ENCODE measurements at regions not wholly inside any gene's neighbourhood (a gene's known extent, or its start where the extent isn't known, plus 50 kb on each side); places are given as distances from the start of the nearest gene placed in this dataset.

- DNase-seq (ENCODE audit: low spot score), result no peak
- H3K36me3 ChIP-seq (replicated peaks in 1 of 2; ENCODE audit: control insufficient read depth in 1 of 2, insufficient read depth in 2 of 2, low read length in 2 of 2), result no peaks in the 10 kb centered on the region
- intact Hi-C loops (cut with micrococcal nuclease; ENCODE audit: unreplicated experiment) (loop anchor here (5.0 kb wide), 2 partner anchors 616 to 1174 kb away; no protein-coding TSS in a partner anchor), in situ Hi-C loops (cut with HindIII; ENCODE audit: extremely low pct_ligation_motif_present, low pct_unique_long_range_greater_than_20kb) (loop anchor here (5.0 to 25.0 kb wide), 2 partner anchors 619 to 1174 kb away; no protein-coding TSS in a partner anchor)
- H3K9me3 ChIP-seq (ENCODE audit: low read length), result no peaks in the 10 kb centered on the region
- BruUV-seq (replicated peaks), result no TSS peak
- no peak for FAIRE-seq
- no peak overlapping the region for H3K27ac ChIP-seq (ENCODE audit: extremely low read length, insufficient read depth, low read length)
- no peaks in the 10 kb centered on the region for H4K20me1 ChIP-seq (ENCODE audit: insufficient read depth, low read length)
- no peak overlapping the region for H3K4me2 ChIP-seq (ENCODE audit: low read depth, low read length)
- ATAC-seq, result no peak
- no peak overlapping the region for H3K9ac ChIP-seq (ENCODE audit: insufficient read depth, low read depth, low read length)
- no peaks in the 10 kb centered on the region for H3K79me2 ChIP-seq (ENCODE audit: insufficient read depth, low read length)
- 29% methylated on average over 6 of the region's 6 CpGs for whole genome bisulfite sequencing (ENCODE audit: low lambda C conversion rate)
- TF ChIP-seq LRRFIP1 (CRISPR knock-in tag; conservative IDR thresholded peaks at IDR 0.05) (no peak), ZNF570 (CRISPR knock-in tag; IDR thresholded peaks at IDR 0.05; ENCODE audit: borderline replicate concordance) (no peak), TBX3 (IDR thresholded peaks at IDR 0.05; ENCODE audit: borderline replicate concordance) (no peak), ZNF768 (CRISPR knock-in tag; IDR thresholded peaks at IDR 0.05) (no peak), ZNF24 (IDR thresholded peaks at IDR 0.05) (no peak), TGIF2 (CRISPR knock-in tag; IDR thresholded peaks at IDR 0.05) (no peak), FOXO1 (CRISPR knock-in tag; IDR thresholded peaks at IDR 0.05) (no peak), WIZ (CRISPR knock-in tag; IDR thresholded peaks at IDR 0.05) (no peak), REL (CRISPR knock-in tag; conservative IDR thresholded peaks at IDR 0.05) (no peak), MXD4 (CRISPR knock-in tag; IDR thresholded peaks at IDR 0.05) (no peak), NBN (conservative IDR thresholded peaks at IDR 0.05) (no peak), ZNF703 (CRISPR knock-in tag; IDR thresholded peaks at IDR 0.05; ENCODE audit: borderline replicate concordance) (no peak), NKX3-1 (CRISPR knock-in tag; IDR thresholded peaks at IDR 0.05) (no peak), HHEX (CRISPR knock-in tag; IDR thresholded peaks at IDR 0.05) (no peak), U2AF2 (IDR thresholded peaks at IDR 0.05; ENCODE audit: low read depth, low read length) (no peak), MAX (IDR thresholded peaks at IDR 0.05) (no peak)
- H3K27me3 ChIP-seq (ENCODE audit: control insufficient read depth in 1 of 2, insufficient read depth in 2 of 2, low read length in 2 of 2), result no peaks in the 10 kb centered on the region
- H2AFZ ChIP-seq (ENCODE audit: low read length), result no peak overlapping the region
- H3K4me3 ChIP-seq (replicated peaks in 1 of 3; ENCODE audit: insufficient read depth in 1 of 3, low read depth in 2 of 3, low read length in 3 of 3), result no peak overlapping the region
- ChIA-PET CTCF (ENCODE audit: low intra/inter-chr PET ratio, low total read pairs) (no interaction called here), POLR2A (no interaction called here)
- H3K4me1 ChIP-seq (ENCODE audit: insufficient read depth, low read length), result no peaks in the 10 kb centered on the region
Measured at GRCh38 chr18:52286675-52287074, 53.3 kb upstream of the DCC start.

All from HepG2 (cell line).